A549 (cell line): ENCODE measurements at regions not wholly inside any gene's neighbourhood (a gene's known extent, or its start where the extent isn't known, plus 50 kb on each side); places are given as distances from the start of the nearest gene placed in this dataset.

Source experiments
- BCL3 ChIP-seq: fragments of >200 bp; sonication (Bioruptor Twin); formaldehyde crosslinking; IDR thresholded peaks from 3 replicates; pipeline ENCODE4 v1.6.1; 2016
- CTCF ChIP-seq: fragments of >200 bp; sonication (Bioruptor Twin); formaldehyde crosslinking; IDR thresholded peaks from 3 replicates; pipeline ENCODE4 v1.5.1; 2016
- EHMT2 ChIP-seq: fragments of 200-600 bp; sonication (generic); IDR thresholded peaks from 2 replicates; pipeline ENCODE4 v1.6.1; 2016; ENCODE audit warnings: antibody characterized with exemption, low read depth, mild to moderate bottlenecking, moderate library complexity
- FOXS1 ChIP-seq: fragments of 250-450 bp; sonication (Bioruptor Pico); IDR thresholded peaks from 2 replicates; pipeline ENCODE4 v1.5.0; 2020; ENCODE audit warnings: mild to moderate bottlenecking, moderate library complexity
- HEYL ChIP-seq: fragments of 250-450 bp; sonication (Bioruptor Pico); IDR thresholded peaks from 2 replicates; pipeline ENCODE4 v1.8.0; 2021; ENCODE audit warnings: mild to moderate bottlenecking, moderate library complexity
- MAFK ChIP-seq: fragments of 450-650 bp; IDR thresholded peaks from 2 replicates; pipeline ENCODE4 v1.6.1; 2014; ENCODE audit not compliant: partially characterized antibody
- POLR2A ChIP-seq: IDR thresholded peaks from 2 replicates; pipeline ENCODE4 v1.6.1; 2012; ENCODE audit warnings: mild to moderate bottlenecking, low read length
- RFX5 ChIP-seq: fragments of 450-650 bp; IDR thresholded peaks from 2 replicates; pipeline ENCODE4 v1.7.1; 2014; ENCODE audit warnings: antibody characterized with exemption, mild to moderate bottlenecking, moderate library complexity
- SREBF2 ChIP-seq: fragments of 450-650 bp; IDR thresholded peaks from 2 replicates; pipeline ENCODE4 v1.6.1; 2014; ENCODE audit warnings: mild to moderate bottlenecking, moderate library complexity
- ZFP36 ChIP-seq: fragments of 450-650 bp; IDR thresholded peaks from 2 replicates; pipeline ENCODE4 v1.6.1; 2014; ENCODE audit warnings: borderline replicate concordance; ENCODE audit not compliant: partially characterized antibody

- TF ChIP-seq CTCF (no peak), POLR2A (no peak), RFX5 (no peak), FOXS1 (no peak), SREBF2 (no peak), MAFK (no peak), EHMT2 (no peak), BCL3 (no peak), ZFP36 (no peak), HEYL (CRISPR knock-in tag) (no peak)
Measured at GRCh38 chr1:48102766-48103165, 105.6 kb upstream of the TRABD2B start.
